Gastrocnemius medialis (tissue), 4 donors: ENCODE measurements at regions not wholly inside any gene's neighbourhood (a gene's known extent, or its start where the extent isn't known, plus 50 kb on each side); places are given as distances from the start of the nearest gene placed in this dataset.

Experiments
- ATAC-seq, 2 donors: fragments of 150-250 bp; one replicate each; pipeline ENCODE4 v1.9.1; 2016
- DNase-seq, 2 donors: peaks; one replicate each; pipeline ENCODE4 v3.0.0-alpha.2; 2019
- H3K27ac ChIP-seq, 4 donors: fragments of 200-600 bp; sonication (generic); 1 replicate in 1 of 4; 2 replicates in 3 of 4; pipeline ENCODE4 v1.5.1; 2016 to 2018; ENCODE audit warnings: mild to moderate bottlenecking in 2 of 4, moderate library complexity in 1 of 4
- H3K27me3 ChIP-seq, 3 donors: fragments of 200-600 bp; sonication (generic) in 2 of 3; 1 replicate in 1 of 3; 2 replicates in 2 of 3; pipeline versions ENCODE4 v1.5.1 to v1.6.0; 2016 to 2019; ENCODE audit warnings: mild to moderate bottlenecking in 1 of 3, moderate library complexity in 1 of 3
- H3K36me3 ChIP-seq, 2 donors: fragments of 200-600 bp; sonication (generic) in 1 of 2; one replicate each; pipeline ENCODE4 v1.5.1; 2017 to 2018
- H3K4me1 ChIP-seq, 2 donors: fragments of 200-600 bp; sonication (generic) in 1 of 2; one replicate each; pipeline ENCODE4 v1.5.1; 2016 to 2017; ENCODE audit warnings: mild to moderate bottlenecking in 2 of 2
- H3K4me3 ChIP-seq, 4 donors: fragments of 200-600 bp; sonication (generic) in 3 of 4; 1 replicate in 1 of 4; 2 replicates in 3 of 4; pipeline ENCODE4 v1.5.1; 2016 to 2019; ENCODE audit warnings: mild to moderate bottlenecking in 2 of 4
- H3K9me3 ChIP-seq, 3 donors: fragments of 200-600 bp; sonication (generic) in 2 of 3; 1 replicate in 1 of 3; 2 replicates in 2 of 3; pipeline ENCODE4 v1.5.1; 2016 to 2019
- POLR2A ChIP-seq, 2 donors: fragments of 450-650 bp; IDR thresholded peaks; one replicate each; pipeline ENCODE4 v1.6.1; 2017; ENCODE audit warnings: antibody characterized with exemption in 2 of 2, mild to moderate bottlenecking in 2 of 2, moderate library complexity in 2 of 2
- in situ Hi-C, 4 donors: fragments of 200-750 bp; cut with MboI; loops; one replicate each; pipeline versions ENCODE4 v1.15.0 to v1.8.0; 2017; ENCODE audit warnings: low sequenced_read_pairs in 4 of 4
- intact Hi-C: fragments of 100-400 bp; cut with DNase I; formaldehyde crosslinking; loops from one replicate; pipeline ENCODE4 v1.15.1; 2023; ENCODE audit warnings: low total_unique reads
- TF ChIP-seq, protein P1 (sequence below), 5 experiments: fragments of 450-650 bp in 3 of 5; fragments of 200-600 bp in 2 of 5; sonication (generic) in 2 of 5; IDR thresholded peaks in 4 of 5; conservative IDR thresholded peaks in 1 of 5; 1 replicate in 4 of 5; 2 replicates in 1 of 5; pipeline ENCODE4 v1.5.1; 2016 to 2019; ENCODE audit warnings: antibody characterized with exemption in 5 of 5, mild to moderate bottlenecking in 3 of 5, moderate library complexity in 3 of 5

DNA sequence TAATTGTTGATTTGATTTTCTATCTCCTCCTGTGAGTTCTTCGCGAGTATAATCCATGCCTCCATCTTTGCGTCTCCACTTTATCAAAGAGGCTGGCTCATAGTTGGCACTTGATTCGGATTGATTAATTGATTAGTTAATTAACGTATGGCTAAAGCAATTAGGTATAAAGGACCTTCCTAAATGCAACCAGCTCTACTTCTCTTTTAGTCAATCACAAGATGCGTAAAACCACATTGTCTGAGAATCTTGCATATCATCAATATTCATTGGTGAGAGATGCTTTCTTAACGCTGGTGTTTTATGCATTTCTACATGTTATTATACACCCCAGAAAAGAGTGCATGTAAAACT, 56.4 kb upstream of the NR2F2 start:
- intact Hi-C loops, result no loop called here
- Histone ChIP-seq H3K4me3 (no peak overlapping the region), H3K9me3 (no peaks in the 10 kb centered on the region), H3K4me1 (no peaks in the 10 kb centered on the region), H3K27me3 (no peaks in the 10 kb centered on the region), H3K36me3 (no peaks in the 10 kb centered on the region), H3K27ac (no peak overlapping the region)
- in situ Hi-C loops, result no loop called here
- DNase-seq (no peak), ATAC-seq (no peak)
- TF ChIP-seq, protein P1, sequence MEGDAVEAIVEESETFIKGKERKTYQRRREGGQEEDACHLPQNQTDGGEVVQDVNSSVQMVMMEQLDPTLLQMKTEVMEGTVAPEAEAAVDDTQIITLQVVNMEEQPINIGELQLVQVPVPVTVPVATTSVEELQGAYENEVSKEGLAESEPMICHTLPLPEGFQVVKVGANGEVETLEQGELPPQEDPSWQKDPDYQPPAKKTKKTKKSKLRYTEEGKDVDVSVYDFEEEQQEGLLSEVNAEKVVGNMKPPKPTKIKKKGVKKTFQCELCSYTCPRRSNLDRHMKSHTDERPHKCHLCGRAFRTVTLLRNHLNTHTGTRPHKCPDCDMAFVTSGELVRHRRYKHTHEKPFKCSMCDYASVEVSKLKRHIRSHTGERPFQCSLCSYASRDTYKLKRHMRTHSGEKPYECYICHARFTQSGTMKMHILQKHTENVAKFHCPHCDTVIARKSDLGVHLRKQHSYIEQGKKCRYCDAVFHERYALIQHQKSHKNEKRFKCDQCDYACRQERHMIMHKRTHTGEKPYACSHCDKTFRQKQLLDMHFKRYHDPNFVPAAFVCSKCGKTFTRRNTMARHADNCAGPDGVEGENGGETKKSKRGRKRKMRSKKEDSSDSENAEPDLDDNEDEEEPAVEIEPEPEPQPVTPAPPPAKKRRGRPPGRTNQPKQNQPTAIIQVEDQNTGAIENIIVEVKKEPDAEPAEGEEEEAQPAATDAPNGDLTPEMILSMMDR (IDR thresholded peaks at IDR 0.05 in 4 of 5, conservative IDR thresholded peaks at IDR 0.05 in 1 of 5), result no peak
- no peak for TF ChIP-seq POLR2A (IDR thresholded peaks at IDR 0.05)

DNA sequence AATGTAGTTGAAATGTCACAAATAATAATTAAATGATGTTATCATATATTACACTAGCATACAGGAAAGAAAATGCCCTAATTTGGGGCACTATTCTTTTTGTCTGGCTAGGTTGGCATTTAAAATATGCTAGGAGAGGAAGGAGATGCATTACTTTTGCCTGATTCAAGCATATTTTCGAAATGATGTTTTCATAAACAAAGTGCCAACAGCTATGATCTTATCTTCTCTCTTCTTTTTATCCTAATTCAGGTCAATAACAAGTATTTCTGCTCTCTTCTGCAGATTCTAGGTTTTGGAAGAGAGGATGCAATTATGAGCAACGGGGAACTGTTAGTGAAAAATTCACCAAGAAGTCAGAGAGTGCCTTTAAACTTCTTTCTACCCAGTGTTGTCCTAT, 55.8 kb upstream of the NR2F2 start:
- no peaks in the 10 kb centered on the region for H3K4me1 ChIP-seq
- DNase-seq (no peak), ATAC-seq (no peak)
- in situ Hi-C loops (no loop called here), intact Hi-C loops (no loop called here)
- H3K9me3 ChIP-seq, result no peaks in the 10 kb centered on the region
- no peak overlapping the region for H3K27ac ChIP-seq
- no peaks in the 10 kb centered on the region for H3K27me3 ChIP-seq
- H3K4me3 ChIP-seq, result no peak overlapping the region
- H3K36me3 ChIP-seq, result no peaks in the 10 kb centered on the region
- TF ChIP-seq, protein P1 (IDR thresholded peaks at IDR 0.05 in 4 of 5, conservative IDR thresholded peaks at IDR 0.05 in 1 of 5), result no peak
- no peak for TF ChIP-seq POLR2A (IDR thresholded peaks at IDR 0.05)

- Histone ChIP-seq H3K27ac (no peak overlapping the region), H3K4me1 (no peaks in the 10 kb centered on the region), H3K36me3 (no peaks in the 10 kb centered on the region), H3K27me3 (no peaks in the 10 kb centered on the region), H3K9me3 (no peaks in the 10 kb centered on the region), H3K4me3 (no peak overlapping the region)
- intact Hi-C loops (no loop called here), in situ Hi-C loops (no loop called here)
- DNase-seq (no peak), ATAC-seq (no peak)
- TF ChIP-seq, protein P1 (IDR thresholded peaks at IDR 0.05 in 4 of 5, conservative IDR thresholded peaks at IDR 0.05 in 1 of 5), result no peak
- TF ChIP-seq POLR2A (IDR thresholded peaks at IDR 0.05), result no peak
These were observed 53.9 kb upstream of the NR2F2 start for GRCh38 chr15:96276438-96277210.
